Loucy (cell line): ENCODE measurements at regions not wholly inside any gene's neighbourhood (a gene's known extent, or its start where the extent isn't known, plus 50 kb on each side); places are given as distances from the start of the nearest gene placed in this dataset.

Experiments used
- EZH2phosphoT487 ChIP-seq: fragments of 200-600 bp; IDR thresholded peaks from 2 replicates; pipeline ENCODE4 v1.6.1; 2018; ENCODE audit warnings: antibody characterized with exemption, mild to moderate bottlenecking, moderate library complexity, borderline replicate concordance
- TF ChIP-seq, protein P1 (sequence below): fragments of 200-600 bp; sonication (generic); conservative IDR thresholded peaks from 2 replicates; pipeline ENCODE4 v1.5.1; 2014; ENCODE audit warnings: mild to moderate bottlenecking, antibody characterized with exemption, low read length

- TF ChIP-seq, protein P1, sequence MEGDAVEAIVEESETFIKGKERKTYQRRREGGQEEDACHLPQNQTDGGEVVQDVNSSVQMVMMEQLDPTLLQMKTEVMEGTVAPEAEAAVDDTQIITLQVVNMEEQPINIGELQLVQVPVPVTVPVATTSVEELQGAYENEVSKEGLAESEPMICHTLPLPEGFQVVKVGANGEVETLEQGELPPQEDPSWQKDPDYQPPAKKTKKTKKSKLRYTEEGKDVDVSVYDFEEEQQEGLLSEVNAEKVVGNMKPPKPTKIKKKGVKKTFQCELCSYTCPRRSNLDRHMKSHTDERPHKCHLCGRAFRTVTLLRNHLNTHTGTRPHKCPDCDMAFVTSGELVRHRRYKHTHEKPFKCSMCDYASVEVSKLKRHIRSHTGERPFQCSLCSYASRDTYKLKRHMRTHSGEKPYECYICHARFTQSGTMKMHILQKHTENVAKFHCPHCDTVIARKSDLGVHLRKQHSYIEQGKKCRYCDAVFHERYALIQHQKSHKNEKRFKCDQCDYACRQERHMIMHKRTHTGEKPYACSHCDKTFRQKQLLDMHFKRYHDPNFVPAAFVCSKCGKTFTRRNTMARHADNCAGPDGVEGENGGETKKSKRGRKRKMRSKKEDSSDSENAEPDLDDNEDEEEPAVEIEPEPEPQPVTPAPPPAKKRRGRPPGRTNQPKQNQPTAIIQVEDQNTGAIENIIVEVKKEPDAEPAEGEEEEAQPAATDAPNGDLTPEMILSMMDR: no peak
- TF ChIP-seq EZH2phosphoT487: no peak
Observed at GRCh38 chr9:18360005-18360404, 113.9 kb upstream of the ADAMTSL1 start.
